ENCODE measurements at regions not wholly inside any gene's neighbourhood (a gene's known extent, or its start where the extent isn't known, plus 50 kb on each side); places are given as distances from the start of the nearest gene placed in this dataset.

DNA sequence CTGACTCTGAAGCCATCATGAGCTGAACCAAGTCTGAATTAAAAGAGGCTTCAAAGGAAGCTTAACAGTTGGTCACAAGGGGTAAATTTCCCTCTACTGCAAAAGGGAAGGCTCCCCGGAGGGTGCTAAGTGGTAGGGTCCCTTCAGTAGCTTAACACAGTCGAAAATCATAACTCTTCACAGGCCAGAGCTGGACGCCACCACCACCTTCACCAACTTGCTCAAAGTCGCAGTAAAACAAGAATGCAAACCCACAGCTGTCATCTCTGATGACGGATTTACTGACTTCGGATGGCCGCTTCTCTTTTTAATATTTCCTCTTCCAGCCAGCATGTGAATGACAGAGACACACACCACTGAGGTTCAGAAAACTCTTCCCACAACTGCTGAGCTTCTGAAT is 144.7 kb upstream of the FBXL4 start:
- Histone ChIP-seq H4K5ac (ENCODE audit: insufficient read length, low read depth, low read length) (no peak overlapping the region), H4K8ac (replicated peaks; ENCODE audit: insufficient read length, low read depth, low read length) (no peak overlapping the region)

More for the DNA sequence above, 144.7 kb upstream of the FBXL4 start:
- H3K23ac ChIP-seq (ENCODE audit: insufficient read length, low read depth, low read length), result no peak overlapping the region
- H3K79me2 ChIP-seq (ENCODE audit: insufficient read depth, low read length), result no peaks in the 10 kb centered on the region
- H3K36me3 Mint-ChIP-seq (ENCODE audit: insufficient read depth in 1 of 3, low read depth in 3 of 3), result no peaks in the 10 kb centered on the region
- no peak overlapping the region for H3T11ph ChIP-seq (ENCODE audit: low read length)
- no peak overlapping the region for H3K56ac ChIP-seq (ENCODE audit: insufficient read length, low read depth, low read length)
- H3K27ac Mint-ChIP-seq, result no peak overlapping the region
- H4K20me1 ChIP-seq (ENCODE audit: control insufficient read depth, insufficient read depth, insufficient read length), result no peaks in the 10 kb centered on the region
- no peaks in the 10 kb centered on the region for H3K27me3 ChIP-seq (ENCODE audit: insufficient read depth, low read length)
- no peaks in the 10 kb centered on the region for H3K23me2 ChIP-seq (ENCODE audit: insufficient read length, low read depth, low read length, poor library complexity, severe bottlenecking)
- H3K9me3 Mint-ChIP-seq, result no peaks in the 10 kb centered on the region
- H4K91ac ChIP-seq (ENCODE audit: insufficient read length, low read depth, low read length), result no peak overlapping the region
- H2BK5ac ChIP-seq (ENCODE audit: insufficient read length, low read length), result no peak overlapping the region
- no peak for DNase-seq
- H3K79me1 ChIP-seq (ENCODE audit: insufficient read depth, low read depth, low read length, poor library complexity, severe bottlenecking), result no peaks in the 10 kb centered on the region
- no peak overlapping the region for H3K9ac ChIP-seq (ENCODE audit: extremely low read depth, insufficient read length, low read length)
- H3K27ac ChIP-seq (ENCODE audit: insufficient read length, low read depth, low read length), result no peak overlapping the region
- no CpG with 5 or more reads among the region's 7 CpGs for WGBS (ENCODE audit: extremely low coverage, insufficient read length, low lambda C conversion rate)
- H3K18ac ChIP-seq (ENCODE audit: insufficient read length, low read depth, low read length), result no peak overlapping the region
- peaks cover 10% of the 10 kb centered on the region for H3K27me3 Mint-ChIP-seq (ENCODE audit: low read depth)
- no peak overlapping the region for H2BK120ac ChIP-seq (ENCODE audit: low read depth, low read length, poor library complexity, severe bottlenecking)
- no peak overlapping the region for H2BK12ac ChIP-seq (ENCODE audit: insufficient read length, low read depth, low read length)
- H3K4me1 ChIP-seq (ENCODE audit: insufficient read depth, low read length), result no peaks in the 10 kb centered on the region
- no peak overlapping the region for H3K4ac ChIP-seq (ENCODE audit: low read depth, low read length)
- TF ChIP-seq, protein P1, sequence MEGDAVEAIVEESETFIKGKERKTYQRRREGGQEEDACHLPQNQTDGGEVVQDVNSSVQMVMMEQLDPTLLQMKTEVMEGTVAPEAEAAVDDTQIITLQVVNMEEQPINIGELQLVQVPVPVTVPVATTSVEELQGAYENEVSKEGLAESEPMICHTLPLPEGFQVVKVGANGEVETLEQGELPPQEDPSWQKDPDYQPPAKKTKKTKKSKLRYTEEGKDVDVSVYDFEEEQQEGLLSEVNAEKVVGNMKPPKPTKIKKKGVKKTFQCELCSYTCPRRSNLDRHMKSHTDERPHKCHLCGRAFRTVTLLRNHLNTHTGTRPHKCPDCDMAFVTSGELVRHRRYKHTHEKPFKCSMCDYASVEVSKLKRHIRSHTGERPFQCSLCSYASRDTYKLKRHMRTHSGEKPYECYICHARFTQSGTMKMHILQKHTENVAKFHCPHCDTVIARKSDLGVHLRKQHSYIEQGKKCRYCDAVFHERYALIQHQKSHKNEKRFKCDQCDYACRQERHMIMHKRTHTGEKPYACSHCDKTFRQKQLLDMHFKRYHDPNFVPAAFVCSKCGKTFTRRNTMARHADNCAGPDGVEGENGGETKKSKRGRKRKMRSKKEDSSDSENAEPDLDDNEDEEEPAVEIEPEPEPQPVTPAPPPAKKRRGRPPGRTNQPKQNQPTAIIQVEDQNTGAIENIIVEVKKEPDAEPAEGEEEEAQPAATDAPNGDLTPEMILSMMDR (conservative IDR thresholded peaks at IDR 0.05), result no peak
- H2BK15ac ChIP-seq (ENCODE audit: low read depth, low read length), result no peak overlapping the region
- no peak overlapping the region for H2AFZ ChIP-seq (ENCODE audit: low read length)
- no peak overlapping the region for H2BK20ac ChIP-seq (ENCODE audit: low read depth, low read length, poor library complexity, severe bottlenecking)
- 0 out of 4 replicates have a peak, but pooled peaks cover 0 to 10% of the 10 kb centered on the region in 2 experiments for H3K4me1 Mint-ChIP-seq
- no peak overlapping the region for H3K4me3 Mint-ChIP-seq
- H3K14ac ChIP-seq (ENCODE audit: insufficient read depth, low read length), result no peak overlapping the region
- no peak overlapping the region for H3K4me2 ChIP-seq (ENCODE audit: insufficient read depth, insufficient read length, low read length)
- no peaks in the 10 kb centered on the region for H3K9me3 ChIP-seq (ENCODE audit: control insufficient read depth, low read depth, low read length)
- H2AK5ac ChIP-seq (ENCODE audit: insufficient read length, low read length), result no peak overlapping the region
